HepG2 (cell line): ENCODE measurements at regions not wholly inside any gene's neighbourhood (a gene's known extent, or its start where the extent isn't known, plus 50 kb on each side); places are given as distances from the start of the nearest gene placed in this dataset.

Experiments used
- ATAC-seq: fragments of 200-7000 bp; cut with Tn5 transposase; 3 replicates; pipeline ENCODE4 v1.9.1; 2020; ENCODE audit warnings: mild to moderate bottlenecking, moderate library complexity
- BruUV-seq: library from RNA; stranded (reverse); fragments of 400-500 nt; replicated peaks from 2 replicates; lab custom pipeline; 2021; lab: Mats Ljungman, UMichigan
- CTCF ChIA-PET: fragments of 300-600 bp; formaldehyde crosslinking; extraction: SDS; loops from one replicate; lab custom pipeline; 2021; ENCODE audit warnings: low total read pairs, inconsistent platforms, low intra/inter-chr PET ratio; lab: Yijun Ruan, JAX
- POLR2A ChIA-PET: fragments of 350-600 bp; sonication (Branson Sonifier 250); formaldehyde crosslinking; loops from one replicate; lab custom pipeline; 2020; ENCODE audit warnings: antibody characterized with exemption, inconsistent platforms; lab: Yijun Ruan, JAX
- DNase-seq: peaks from one replicate; pipeline ENCODE4 v3.0.0-alpha.2; 2015; ENCODE audit warnings: low spot score
- FAIRE-seq: peaks from 3 replicates; lab custom pipeline; 2011; peaks lifted over from hg19 to GRCh38; lab: Jason Lieb, UNC
- H2AFZ ChIP-seq: one replicate; pipeline ENCODE4 v1.6.1; 2011; ENCODE audit warnings: low read length, inconsistent platforms
- H3K27ac ChIP-seq: fragments of 300-600 bp; 3 replicates; pipeline ENCODE4 v1.8.0; 2011; ENCODE audit warnings: mixed run types, mild to moderate bottlenecking, mixed read lengths, low read length, inconsistent platforms; ENCODE audit not compliant: insufficient read depth; ENCODE audit errors: extremely low read length
- H3K27me3 ChIP-seq, 2 experiments: fragments of 200-600 bp in 1 of 2; 2 replicates in 1 of 2; 3 replicates in 1 of 2; pipeline versions ENCODE4 v1.6.0 to v1.8.0; 2011; ENCODE audit warnings: low read length in 2 of 2, mild to moderate bottlenecking in 2 of 2, moderate library complexity in 2 of 2, inconsistent platforms in 1 of 2; ENCODE audit not compliant: insufficient read depth in 2 of 2, control insufficient read depth in 1 of 2
- H3K36me3 ChIP-seq, 2 experiments: fragments of 200-600 bp in 1 of 2; replicated peaks in 1 of 2; 2 replicates in 1 of 2; 3 replicates in 1 of 2; pipeline versions ENCODE4 v1.5.1 to v1.8.0; 2011; ENCODE audit warnings: low read length in 2 of 2, inconsistent platforms in 1 of 2; ENCODE audit not compliant: insufficient read depth in 2 of 2, control insufficient read depth in 1 of 2
- H3K4me1 ChIP-seq: 2 replicates; pipeline ENCODE4 v1.5.1; 2012; ENCODE audit warnings: low read length, inconsistent platforms; ENCODE audit not compliant: insufficient read depth
- H3K4me2 ChIP-seq: 2 replicates; pipeline ENCODE4 v1.6.0; 2011; ENCODE audit warnings: low read depth, low read length, inconsistent platforms
- H3K4me3 ChIP-seq, 3 experiments: fragments of 200-600 bp in 1 of 3; sonication (generic), shearing (Covaris generic) in 1 of 3; replicated peaks in 1 of 3; 2 replicates each; pipeline ENCODE4 v1.5.1; 2011 to 2016; ENCODE audit warnings: low read length in 3 of 3, inconsistent platforms in 2 of 3, low read depth in 2 of 3, mild to moderate bottlenecking in 2 of 3, control low read depth in 1 of 3, mixed read lengths in 1 of 3; ENCODE audit not compliant: insufficient read depth in 1 of 3
- H3K79me2 ChIP-seq: one replicate; pipeline ENCODE4 v1.6.1; 2011; ENCODE audit warnings: low read length, inconsistent platforms; ENCODE audit not compliant: insufficient read depth
- H3K9ac ChIP-seq: 2 replicates; pipeline ENCODE4 v1.6.0; 2011; ENCODE audit warnings: mild to moderate bottlenecking, low read depth, low read length, inconsistent platforms; ENCODE audit not compliant: insufficient read depth
- H3K9me3 ChIP-seq: 2 replicates; pipeline ENCODE4 v1.5.1; 2012; ENCODE audit warnings: mild to moderate bottlenecking, low read length
- H4K20me1 ChIP-seq: 2 replicates; pipeline ENCODE4 v1.6.0; 2011; ENCODE audit warnings: inconsistent platforms, mild to moderate bottlenecking, low read length, moderate library complexity; ENCODE audit not compliant: insufficient read depth
- AKNA ChIP-seq: sonication (generic); formaldehyde crosslinking; IDR thresholded peaks from 2 replicates; pipeline ENCODE4 v1.4.0; 2020; ENCODE audit warnings: missing genetic modification reagents, borderline replicate concordance
- NFATC3 ChIP-seq: sonication (generic); formaldehyde crosslinking; IDR thresholded peaks from 2 replicates; pipeline ENCODE4 v1.5.1; 2020; ENCODE audit warnings: mild to moderate bottlenecking, missing genetic modification reagents
- PAXIP1 ChIP-seq: sonication (generic); formaldehyde crosslinking; conservative IDR thresholded peaks from 2 replicates; pipeline ENCODE4 v1.4.0; 2020; ENCODE audit warnings: mild to moderate bottlenecking, missing genetic modification reagents, moderate library complexity
- RCOR2 ChIP-seq: IDR thresholded peaks from 2 replicates; pipeline ENCODE4 v1.6.1; 2016; ENCODE audit warnings: missing biosample characterization, missing genetic modification reagents
- TCF7 ChIP-seq: sonication (generic); IDR thresholded peaks from 2 replicates; pipeline ENCODE4 v1.6.1; 2016; ENCODE audit warnings: antibody characterized with exemption, low read depth
- ZMYM4 ChIP-seq: sonication (generic); formaldehyde crosslinking; IDR thresholded peaks from 2 replicates; pipeline ENCODE4 v1.8.1; 2023; ENCODE audit warnings: mild to moderate bottlenecking, missing genetic modification reagents
- ZNF713 ChIP-seq: sonication (generic); formaldehyde crosslinking; IDR thresholded peaks from 2 replicates; pipeline ENCODE4 v1.4.0; 2020; ENCODE audit warnings: mild to moderate bottlenecking, missing genetic modification reagents
- ZSCAN30 ChIP-seq: sonication (generic); formaldehyde crosslinking; IDR thresholded peaks from 2 replicates; pipeline ENCODE4 v1.5.0; 2020; ENCODE audit warnings: mild to moderate bottlenecking, missing genetic modification reagents
- WGBS: methylation state at CpG from one replicate; pipeline ENCODE4 v1.1.6; 2017; ENCODE audit warnings: low lambda C conversion rate; 5-methylcytosine and 5-hydroxymethylcytosine counted together
- in situ Hi-C: cut with HindIII; loops from 2 replicates; pipeline ENCODE4 v1.10.0; 2017; ENCODE audit warnings: low pct_unique_long_range_greater_than_20kb; ENCODE audit not compliant: extremely low pct_ligation_motif_present
- intact Hi-C: fragments of 100-400 bp; cut with micrococcal nuclease; formaldehyde crosslinking; loops from one replicate; pipeline ENCODE4 v1.10.0; 2022; ENCODE audit not compliant: unreplicated experiment

- no peak for TF ChIP-seq RCOR2
- TF ChIP-seq ZSCAN30 (CRISPR knock-in tag), result no peak
- ATAC-seq (no peak), DNase-seq (no peak), FAIRE-seq (no peak)
- H3K9ac ChIP-seq, result no peak overlapping the region
- H3K4me1 ChIP-seq, result peaks cover 13% of the 10 kb centered on the region
- H3K27ac ChIP-seq, result no peak overlapping the region
- in situ Hi-C loops (no loop called here), intact Hi-C loops (no loop called here)
- H3K27me3 ChIP-seq, result no peaks in the 10 kb centered on the region
- H3K4me3 ChIP-seq, result no peak overlapping the region
- H3K4me2 ChIP-seq, result no peak overlapping the region
- H2AFZ ChIP-seq, result no peak overlapping the region
- BruUV-seq, result no TSS peak
- 82% methylated on average over 2 of the region's 2 CpGs for WGBS
- no peaks in the 10 kb centered on the region for H3K36me3 ChIP-seq
- no peaks in the 10 kb centered on the region for H4K20me1 ChIP-seq
- H3K9me3 ChIP-seq, result no peaks in the 10 kb centered on the region
- POLR2A ChIA-PET, result no interaction called here
- CTCF ChIA-PET, result no interaction called here
- H3K79me2 ChIP-seq, result no peaks in the 10 kb centered on the region
These were observed 281.0 kb upstream of the NECTIN3 start for GRCh38 chr3:110790631-110791030.

GRCh38 chr3:110791995-110792686 is 279.5 kb upstream of the NECTIN3 start:
- 68% methylated on average over 2 of the region's 2 CpGs for WGBS
- Histone ChIP-seq H4K20me1 (no peaks in the 10 kb centered on the region), H3K36me3 (no peaks in the 10 kb centered on the region), H3K4me3 (no peak overlapping the region), H3K4me1 (peaks cover 13% of the 10 kb centered on the region), H3K27me3 (no peaks in the 10 kb centered on the region), H3K79me2 (no peaks in the 10 kb centered on the region), H2AFZ (no peak overlapping the region), H3K9ac (no peak overlapping the region), H3K9me3 (no peaks in the 10 kb centered on the region), H3K27ac (no peak overlapping the region), H3K4me2 (no peak overlapping the region)
- POLR2A ChIA-PET, result no interaction called here
- no peak for DNase-seq
- in situ Hi-C loops, result no loop called here
- FAIRE-seq, result no peak
- intact Hi-C loops, result no loop called here
- no TSS peak for BruUV-seq
- CTCF ChIA-PET, result no interaction called here
- ATAC-seq, result no peak
- TF ChIP-seq ZMYM4 (CRISPR knock-in tag) (no peak), NFATC3 (no peak), TCF7 (no peak), ZNF713 (CRISPR knock-in tag) (no peak), AKNA (CRISPR knock-in tag) (no peak), PAXIP1 (CRISPR knock-in tag) (no peak)
